Suprapubic skin (tissue), 4 donors: ENCODE measurements at regions not wholly inside any gene's neighbourhood (a gene's known extent, or its start where the extent isn't known, plus 50 kb on each side); places are given as distances from the start of the nearest gene placed in this dataset.

ENCODE experiments used
- DNase-seq, 2 donors: peaks; one replicate each; pipeline ENCODE4 v3.0.0-alpha.2; 2019; ENCODE audit warnings: low spot score in 2 of 2
- H3K27ac ChIP-seq: fragments of 200-600 bp; sonication (generic); one replicate; pipeline ENCODE4 v1.5.1; 2019
- H3K27me3 ChIP-seq: fragments of 200-600 bp; sonication (generic); one replicate; pipeline ENCODE4 v1.5.1; 2019
- H3K36me3 ChIP-seq: fragments of 200-600 bp; sonication (generic); one replicate; pipeline ENCODE4 v1.5.1; 2019
- H3K4me1 ChIP-seq: fragments of 200-600 bp; sonication (generic); one replicate; pipeline ENCODE4 v1.5.1; 2019
- H3K4me3 ChIP-seq: fragments of 200-600 bp; sonication (generic); one replicate; pipeline ENCODE4 v1.5.1; 2019; ENCODE audit warnings: mild to moderate bottlenecking
- H3K9me3 ChIP-seq: fragments of 200-600 bp; sonication (generic); one replicate; pipeline ENCODE4 v1.5.1; 2019
- EP300 ChIP-seq: sonication (generic); formaldehyde crosslinking; IDR thresholded peaks from one replicate; pipeline ENCODE4 v1.6.1; 2017; ENCODE audit warnings: antibody characterized with exemption
- POLR2A ChIP-seq, 2 donors: fragments of 450-650 bp; IDR thresholded peaks; one replicate each; pipeline ENCODE4 v1.6.1; 2017; ENCODE audit warnings: antibody characterized with exemption in 2 of 2, mild to moderate bottlenecking in 2 of 2, moderate library complexity in 2 of 2
- POLR2AphosphoS5 ChIP-seq, 3 donors: sonication (generic); formaldehyde crosslinking; IDR thresholded peaks; one replicate each; pipeline ENCODE4 v1.6.1; 2017; ENCODE audit warnings: antibody characterized with exemption in 3 of 3
- WGBS: methylation state at CpG from one replicate; pipeline ENCODE4 v1.1.5; 2018; 5-methylcytosine and 5-hydroxymethylcytosine counted together
- TF ChIP-seq, protein P1 (sequence below), 2 donors: fragments of 200-600 bp in 1 of 2; fragments of 450-650 bp in 1 of 2; sonication (generic) in 1 of 2; IDR thresholded peaks; one replicate each; pipeline ENCODE4 v1.5.1; 2016 to 2019; ENCODE audit warnings: antibody characterized with exemption in 2 of 2, mild to moderate bottlenecking in 1 of 2, moderate library complexity in 1 of 2

DNA sequence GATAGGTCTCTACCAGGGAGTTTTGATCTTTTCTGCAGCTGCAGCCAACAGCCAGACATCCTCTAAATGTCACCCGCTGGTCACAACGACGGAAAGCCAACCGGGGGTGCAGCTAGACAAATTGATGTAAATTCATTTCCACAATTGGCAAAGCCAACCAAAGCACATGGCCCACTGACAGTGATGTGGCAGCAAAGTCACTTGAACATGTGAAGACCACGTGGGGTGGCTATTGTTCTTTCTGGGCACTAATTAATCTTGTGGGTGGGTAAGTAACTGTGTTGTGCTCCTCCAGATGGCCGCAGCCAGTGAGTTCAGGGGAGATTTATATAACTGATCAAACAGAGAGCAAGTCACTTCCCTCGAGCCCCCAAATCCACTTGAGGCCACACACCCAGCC, 354.1 kb downstream of the ANKRD30A start:
- no peaks in the 10 kb centered on the region for H3K27me3 ChIP-seq
- H3K4me1 ChIP-seq, result no peaks in the 10 kb centered on the region
- no peak overlapping the region for H3K27ac ChIP-seq
- TF ChIP-seq POLR2A (IDR thresholded peaks at IDR 0.05) (no peak), POLR2AphosphoS5 (IDR thresholded peaks at IDR 0.05) (no peak), EP300 (no peak)
- TF ChIP-seq, protein P1, sequence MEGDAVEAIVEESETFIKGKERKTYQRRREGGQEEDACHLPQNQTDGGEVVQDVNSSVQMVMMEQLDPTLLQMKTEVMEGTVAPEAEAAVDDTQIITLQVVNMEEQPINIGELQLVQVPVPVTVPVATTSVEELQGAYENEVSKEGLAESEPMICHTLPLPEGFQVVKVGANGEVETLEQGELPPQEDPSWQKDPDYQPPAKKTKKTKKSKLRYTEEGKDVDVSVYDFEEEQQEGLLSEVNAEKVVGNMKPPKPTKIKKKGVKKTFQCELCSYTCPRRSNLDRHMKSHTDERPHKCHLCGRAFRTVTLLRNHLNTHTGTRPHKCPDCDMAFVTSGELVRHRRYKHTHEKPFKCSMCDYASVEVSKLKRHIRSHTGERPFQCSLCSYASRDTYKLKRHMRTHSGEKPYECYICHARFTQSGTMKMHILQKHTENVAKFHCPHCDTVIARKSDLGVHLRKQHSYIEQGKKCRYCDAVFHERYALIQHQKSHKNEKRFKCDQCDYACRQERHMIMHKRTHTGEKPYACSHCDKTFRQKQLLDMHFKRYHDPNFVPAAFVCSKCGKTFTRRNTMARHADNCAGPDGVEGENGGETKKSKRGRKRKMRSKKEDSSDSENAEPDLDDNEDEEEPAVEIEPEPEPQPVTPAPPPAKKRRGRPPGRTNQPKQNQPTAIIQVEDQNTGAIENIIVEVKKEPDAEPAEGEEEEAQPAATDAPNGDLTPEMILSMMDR (IDR thresholded peaks at IDR 0.05), result no peak
- no peak for DNase-seq
- 92% methylated on average over 5 of the region's 7 CpGs for WGBS
- no peaks in the 10 kb centered on the region for H3K9me3 ChIP-seq
- H3K36me3 ChIP-seq, result no peaks in the 10 kb centered on the region
- no peak overlapping the region for H3K4me3 ChIP-seq

DNA sequence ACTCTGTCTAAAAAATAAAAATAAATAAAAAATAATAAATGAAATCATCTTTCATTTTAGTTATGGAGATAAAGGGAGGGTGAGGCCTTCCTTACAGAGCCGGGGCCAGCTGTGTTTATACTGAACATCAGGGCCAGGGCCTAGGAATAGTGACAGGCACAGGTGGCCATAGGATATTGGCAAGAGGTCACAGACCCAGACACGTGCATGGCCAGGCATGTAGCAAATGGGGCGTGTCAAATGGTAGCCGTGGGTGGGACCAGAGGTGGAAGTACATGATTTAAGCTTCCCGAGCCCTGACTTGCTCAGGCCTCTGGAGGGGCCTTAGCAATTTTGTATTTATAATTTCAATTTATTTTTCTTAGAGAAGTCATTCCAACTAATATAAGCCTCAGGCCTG, 353.0 kb downstream of the ANKRD30A start:
- Histone ChIP-seq H3K27me3 (no peaks in the 10 kb centered on the region), H3K36me3 (no peaks in the 10 kb centered on the region), H3K9me3 (no peaks in the 10 kb centered on the region), H3K4me3 (no peak overlapping the region), H3K27ac (no peak overlapping the region), H3K4me1 (no peaks in the 10 kb centered on the region)
- no peak for DNase-seq
- TF ChIP-seq POLR2AphosphoS5 (IDR thresholded peaks at IDR 0.05) (no peak), POLR2A (IDR thresholded peaks at IDR 0.05) (no peak), EP300 (no peak)
- TF ChIP-seq, protein P1 (IDR thresholded peaks at IDR 0.05), result no peak
- WGBS, result 68% methylated on average over 5 of the region's 5 CpGs

DNA sequence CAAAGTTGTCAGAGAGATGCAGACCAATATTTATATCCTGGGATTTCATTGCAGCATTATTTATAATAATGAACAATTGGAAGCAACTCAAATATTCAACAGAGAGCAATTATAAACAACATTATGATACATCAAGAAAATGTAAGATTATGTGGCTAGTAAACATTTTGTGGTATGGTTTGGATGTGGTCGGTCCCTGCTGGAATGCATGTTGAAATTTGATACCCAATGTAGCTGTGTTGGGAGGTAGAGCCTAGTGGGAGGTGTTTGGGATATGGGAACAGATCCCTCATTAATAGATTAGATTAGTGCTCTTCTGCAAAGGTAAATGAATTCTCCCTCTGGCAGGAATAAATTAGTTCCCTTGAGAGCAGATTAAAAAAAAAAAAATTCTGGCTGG, 350.9 kb downstream of the ANKRD30A start:
- 44% methylated on average over 1 of the region's 1 CpG for WGBS
- Histone ChIP-seq H3K9me3 (no peaks in the 10 kb centered on the region), H3K4me1 (no peaks in the 10 kb centered on the region), H3K36me3 (no peaks in the 10 kb centered on the region), H3K27me3 (no peaks in the 10 kb centered on the region), H3K4me3 (no peak overlapping the region), H3K27ac (no peak overlapping the region)
- TF ChIP-seq, protein P1 (IDR thresholded peaks at IDR 0.05), result no peak
- no peak for TF ChIP-seq POLR2AphosphoS5 (IDR thresholded peaks at IDR 0.05)
- no peak for TF ChIP-seq POLR2A (IDR thresholded peaks at IDR 0.05)
- no peak for TF ChIP-seq EP300
- no peak for DNase-seq

- H3K36me3 ChIP-seq, result no peaks in the 10 kb centered on the region
- no peaks in the 10 kb centered on the region for H3K4me1 ChIP-seq
- WGBS, result 92% methylated on average over 9 of the region's 9 CpGs
- TF ChIP-seq POLR2AphosphoS5 (IDR thresholded peaks at IDR 0.05) (no peak), EP300 (no peak), POLR2A (IDR thresholded peaks at IDR 0.05) (no peak)
- TF ChIP-seq, protein P1 (IDR thresholded peaks at IDR 0.05), result no peak
- H3K9me3 ChIP-seq, result no peaks in the 10 kb centered on the region
- H3K4me3 ChIP-seq, result no peak overlapping the region
- no peak overlapping the region for H3K27ac ChIP-seq
- no peaks in the 10 kb centered on the region for H3K27me3 ChIP-seq
- no peak for DNase-seq
Measured at GRCh38 chr10:37474645-37475044, 349.2 kb downstream of the ANKRD30A start.

GRCh38 chr10:37473906-37474305, 348.5 kb downstream of the ANKRD30A start:
- TF ChIP-seq POLR2A (IDR thresholded peaks at IDR 0.05) (no peak), POLR2AphosphoS5 (IDR thresholded peaks at IDR 0.05) (no peak), EP300 (no peak)
- TF ChIP-seq, protein P1 (IDR thresholded peaks at IDR 0.05), result no peak

More at GRCh38 chr10:37473906-37474305, 348.5 kb downstream of the ANKRD30A start:
- Histone ChIP-seq H3K9me3 (no peaks in the 10 kb centered on the region), H3K4me1 (no peaks in the 10 kb centered on the region), H3K36me3 (no peaks in the 10 kb centered on the region), H3K27me3 (no peaks in the 10 kb centered on the region), H3K4me3 (no peak overlapping the region), H3K27ac (no peak overlapping the region)
- no peak for DNase-seq
- WGBS, result 87% methylated on average over 4 of the region's 4 CpGs
